Endothelial cell of umbilical vein (primary cell): ENCODE measurements at regions not wholly inside any gene's neighbourhood (a gene's known extent, or its start where the extent isn't known, plus 50 kb on each side); places are given as distances from the start of the nearest gene placed in this dataset.

Experiments used
- BruUV-seq: library from RNA; stranded (reverse); fragments of 400-500 nt; replicated peaks from 2 replicates; lab custom pipeline; 2021; lab: Mats Ljungman, UMichigan
- CTCF ChIA-PET: fragments of 300-600, 350-600 bp; sonication (Branson Sonifier 250); formaldehyde crosslinking; loops from one replicate; lab custom pipeline; 2021; ENCODE audit warnings: antibody characterized with exemption, inconsistent platforms; lab: Charles Lee
- POLR2A ChIA-PET: fragments of 300-600, 350-600 bp; sonication (Branson Sonifier 250); formaldehyde crosslinking; loops from one replicate; lab custom pipeline; 2021; ENCODE audit warnings: antibody characterized with exemption, inconsistent platforms; lab: Charles Lee
- DNase-seq: peaks from one replicate; pipeline ENCODE4 v3.0.0-alpha.2; 2011; ENCODE audit warnings: low read depth, low spot score
- FAIRE-seq: peaks from 2 replicates; lab custom pipeline; 2011; peaks lifted over from hg19 to GRCh38; lab: Jason Lieb, UNC
- H2AFZ ChIP-seq: 2 replicates; pipeline ENCODE4 v1.6.0; 2012; ENCODE audit warnings: low read depth, low read length, control low read depth, inconsistent platforms
- H3K27ac ChIP-seq: 2 replicates; pipeline ENCODE4 v1.5.1; 2011; ENCODE audit warnings: low read depth, mild to moderate bottlenecking, control low read depth, low read length, moderate library complexity; ENCODE audit not compliant: insufficient read depth
- H3K27me3 ChIP-seq, 2 experiments: 2 replicates each; pipeline versions ENCODE4 v1.6.0 to v1.6.1; 2011; ENCODE audit warnings: low read length in 2 of 2, mixed read lengths in 1 of 2; ENCODE audit not compliant: control insufficient read depth in 2 of 2, insufficient read depth in 2 of 2
- H3K36me3 ChIP-seq, 2 experiments: 2 replicates in 1 of 2; 3 replicates in 1 of 2; pipeline ENCODE4 v1.5.1; 2011; ENCODE audit warnings: low read length in 2 of 2, mild to moderate bottlenecking in 1 of 2, moderate library complexity in 1 of 2; ENCODE audit not compliant: control insufficient read depth in 2 of 2, insufficient read depth in 2 of 2; ENCODE audit errors: extremely low read depth in 1 of 2
- H3K4me1 ChIP-seq: 3 replicates; pipeline ENCODE4 v1.5.1; 2011; ENCODE audit warnings: mild to moderate bottlenecking, low read length; ENCODE audit not compliant: control insufficient read depth, insufficient read depth; ENCODE audit errors: extremely low read depth
- H3K4me2 ChIP-seq: 2 replicates; pipeline ENCODE4 v1.6.1; 2011; ENCODE audit warnings: low read length, control low read depth, mixed read lengths; ENCODE audit not compliant: insufficient read depth
- H3K4me3 ChIP-seq, 3 experiments: fragments of 200-600 bp in 1 of 3; sonication (generic), shearing (Covaris generic) in 1 of 3; replicated peaks in 1 of 3; 2 replicates each; pipeline ENCODE4 v1.5.1; 2011 to 2016; ENCODE audit warnings: control low read depth in 3 of 3, low read length in 3 of 3, mild to moderate bottlenecking in 2 of 3, inconsistent platforms in 1 of 3, low read depth in 1 of 3, moderate library complexity in 1 of 3; ENCODE audit not compliant: insufficient read depth in 1 of 3
- H3K79me2 ChIP-seq: 2 replicates; pipeline ENCODE4 v1.6.0; 2012; ENCODE audit warnings: low read length, inconsistent platforms; ENCODE audit not compliant: control insufficient read depth, insufficient read depth
- H3K9ac ChIP-seq: replicated peaks from 2 replicates; pipeline ENCODE3; 2011; ENCODE audit warnings: low read length, control low read depth; ENCODE audit not compliant: insufficient read depth; ENCODE audit errors: extremely low read depth
- H3K9me1 ChIP-seq: replicated peaks from 3 replicates; pipeline ENCODE4 v1.6.0; 2011; ENCODE audit warnings: mild to moderate bottlenecking, low read length; ENCODE audit not compliant: control insufficient read depth, insufficient read depth; ENCODE audit errors: extremely low read depth
- H3K9me3 ChIP-seq: replicated peaks from 2 replicates; pipeline ENCODE4 v1.5.1; 2012; ENCODE audit warnings: low read length, inconsistent platforms; ENCODE audit not compliant: control insufficient read depth, insufficient read depth
- H4K20me1 ChIP-seq: replicated peaks from 2 replicates; pipeline ENCODE3; 2011; ENCODE audit warnings: mild to moderate bottlenecking, low read length; ENCODE audit not compliant: control insufficient read depth, insufficient read depth; ENCODE audit errors: extremely low read depth
- EZH2 ChIP-seq: IDR thresholded peaks from 2 replicates; pipeline ENCODE4 v1.6.1; 2012; ENCODE audit warnings: borderline replicate concordance, low read depth, mild to moderate bottlenecking, moderate library complexity, low read length, inconsistent platforms; ENCODE audit not compliant: severe bottlenecking
- FOS ChIP-seq: IDR thresholded peaks from 2 replicates; pipeline ENCODE4 v1.6.1; 2011; ENCODE audit warnings: mild to moderate bottlenecking, low read length, moderate library complexity, borderline replicate concordance; ENCODE audit not compliant: insufficient read depth
- GATA2 ChIP-seq: IDR thresholded peaks from 2 replicates; pipeline ENCODE4 v1.7.0; 2011; ENCODE audit warnings: low read depth, mild to moderate bottlenecking, moderate library complexity, mixed read lengths, low read length; ENCODE audit not compliant: insufficient read length, insufficient read depth
- JUN ChIP-seq: IDR thresholded peaks from 2 replicates; pipeline ENCODE4 v1.6.1; 2011; ENCODE audit warnings: borderline replicate concordance, low read depth; ENCODE audit not compliant: insufficient read length, insufficient read depth
- MYC ChIP-seq: IDR thresholded peaks from one replicate; pipeline ENCODE4 v1.6.1; 2011; ENCODE audit warnings: mild to moderate bottlenecking, low read depth, low read length
- POLR2A ChIP-seq: IDR thresholded peaks from 2 replicates; pipeline ENCODE4 v1.6.1; 2012; ENCODE audit warnings: low read depth, mild to moderate bottlenecking, control low read depth, low read length
- POLR2AphosphoS5 ChIP-seq: IDR thresholded peaks from 2 replicates; pipeline ENCODE4 v1.6.1; 2012; ENCODE audit warnings: low read depth, mild to moderate bottlenecking, control low read depth, low read length, moderate library complexity; ENCODE audit not compliant: insufficient read depth
- dilution Hi-C: fragments of 300-500 bp; cut with MboI; formaldehyde crosslinking; loops from one replicate; pipeline ENCODE4 v1.15.0; 2019; ENCODE audit warnings: low sequenced_read_pairs; ENCODE audit not compliant: extremely low pct_ligation_motif_present
- intact Hi-C: fragments of 100-400 bp; cut with micrococcal nuclease; formaldehyde crosslinking; loops from one replicate; pipeline ENCODE4 v1.10.0; 2022
- TF ChIP-seq, protein P1 (sequence below), 2 donors: IDR thresholded peaks; 1 replicate in 1 of 2; 2 replicates in 1 of 2; pipeline ENCODE4 v1.5.1; 2011; ENCODE audit warnings: low read length in 2 of 2, mild to moderate bottlenecking in 2 of 2, moderate library complexity in 2 of 2, control low read depth in 1 of 2, inconsistent platforms in 1 of 2, low read depth in 1 of 2; ENCODE audit not compliant: insufficient read depth in 1 of 2; ENCODE audit errors: extremely low read depth in 1 of 2
- TF ChIP-seq, protein P2 (sequence below): IDR thresholded peaks from 2 replicates; pipeline ENCODE4 v1.6.1; 2011; ENCODE audit not compliant: insufficient read depth, insufficient read length

DNA sequence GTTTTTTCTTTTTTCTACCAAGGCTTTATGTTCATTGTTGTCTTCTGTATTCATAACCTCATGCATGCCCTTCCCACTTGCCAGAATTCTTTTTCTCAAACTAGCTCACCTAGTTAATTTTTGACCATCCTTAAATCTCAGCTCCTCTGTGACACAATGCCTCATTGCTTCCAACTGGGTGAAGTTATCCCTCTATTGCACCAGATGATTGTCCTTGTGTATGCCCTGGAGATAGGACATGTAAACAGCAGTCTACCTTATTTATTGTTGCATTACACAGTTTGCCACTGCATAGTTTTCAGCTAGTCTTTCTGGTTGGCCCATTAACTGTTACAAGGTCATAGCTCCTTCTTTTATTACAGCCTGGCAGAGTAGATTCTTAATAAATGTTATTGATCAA is 763.1 kb upstream of the COBL start:
- Histone ChIP-seq H3K9me1 (no peaks in the 10 kb centered on the region), H2AFZ (no peak overlapping the region), H3K27me3 (no peaks in the 10 kb centered on the region), H3K79me2 (no peaks in the 10 kb centered on the region), H3K36me3 (no peaks in the 10 kb centered on the region), H3K9me3 (no peaks in the 10 kb centered on the region), H3K4me2 (no peak overlapping the region), H3K4me3 (no peak overlapping the region), H3K4me1 (no peaks in the 10 kb centered on the region), H3K9ac (no peak overlapping the region), H3K27ac (no peak overlapping the region), H4K20me1 (no peaks in the 10 kb centered on the region)
- POLR2A ChIA-PET, result interaction anchor here (0.6 kb wide), 1 partner anchor 173 kb away, joined by 3 read pairs; no protein-coding TSS in a partner anchor
- TF ChIP-seq MYC (no peak), GATA2 (no peak), FOS (no peak), EZH2 (no peak), JUN (no peak), POLR2A (no peak), POLR2AphosphoS5 (no peak)
- TF ChIP-seq, protein P1, sequence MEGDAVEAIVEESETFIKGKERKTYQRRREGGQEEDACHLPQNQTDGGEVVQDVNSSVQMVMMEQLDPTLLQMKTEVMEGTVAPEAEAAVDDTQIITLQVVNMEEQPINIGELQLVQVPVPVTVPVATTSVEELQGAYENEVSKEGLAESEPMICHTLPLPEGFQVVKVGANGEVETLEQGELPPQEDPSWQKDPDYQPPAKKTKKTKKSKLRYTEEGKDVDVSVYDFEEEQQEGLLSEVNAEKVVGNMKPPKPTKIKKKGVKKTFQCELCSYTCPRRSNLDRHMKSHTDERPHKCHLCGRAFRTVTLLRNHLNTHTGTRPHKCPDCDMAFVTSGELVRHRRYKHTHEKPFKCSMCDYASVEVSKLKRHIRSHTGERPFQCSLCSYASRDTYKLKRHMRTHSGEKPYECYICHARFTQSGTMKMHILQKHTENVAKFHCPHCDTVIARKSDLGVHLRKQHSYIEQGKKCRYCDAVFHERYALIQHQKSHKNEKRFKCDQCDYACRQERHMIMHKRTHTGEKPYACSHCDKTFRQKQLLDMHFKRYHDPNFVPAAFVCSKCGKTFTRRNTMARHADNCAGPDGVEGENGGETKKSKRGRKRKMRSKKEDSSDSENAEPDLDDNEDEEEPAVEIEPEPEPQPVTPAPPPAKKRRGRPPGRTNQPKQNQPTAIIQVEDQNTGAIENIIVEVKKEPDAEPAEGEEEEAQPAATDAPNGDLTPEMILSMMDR (IDR thresholded peaks at IDR 0.05; ENCODE audit: extremely low read depth in 1 of 2, insufficient read depth in 1 of 2, low read depth in 1 of 2, low read length in 2 of 2), result no peak
- TF ChIP-seq, protein P2, sequence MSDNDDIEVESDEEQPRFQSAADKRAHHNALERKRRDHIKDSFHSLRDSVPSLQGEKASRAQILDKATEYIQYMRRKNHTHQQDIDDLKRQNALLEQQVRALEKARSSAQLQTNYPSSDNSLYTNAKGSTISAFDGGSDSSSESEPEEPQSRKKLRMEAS, result no peak
- no peak for DNase-seq
- intact Hi-C loops, result no loop called here
- FAIRE-seq, result no peak
- no TSS peak for BruUV-seq
- dilution Hi-C loops, result no loop called here
- CTCF ChIA-PET, result no interaction called here
